T-helper 2 cell treated with Interferon-gamma antibody and Interleukin-4, amounts not matched to agents 5 μg/mL and 100 μg/mL, for 36 hours (primary cell): ENCODE measurements at regions not wholly inside any gene's neighbourhood (a gene's known extent, or its start where the extent isn't known, plus 50 kb on each side); places are given as distances from the start of the nearest gene placed in this dataset.
A peak's percentile ranks its signal among the peaks of the same experiment; 100 is the strongest.

Source experiments
- DNase-seq: peaks from one replicate; pipeline ENCODE4 v3.0.0; 2021; ENCODE audit warnings: low spot score
- H3K27ac Mint-ChIP-seq: one replicate; pipeline ENCODE4 v1.8.0; 2021; ENCODE audit warnings: mild to moderate bottlenecking, mixed read lengths
- H3K27me3 Mint-ChIP-seq: one replicate; pipeline ENCODE4 v1.8.0; 2021; ENCODE audit warnings: low read depth, mixed read lengths
- H3K36me3 Mint-ChIP-seq: one replicate; pipeline ENCODE4 v1.8.0; 2021; ENCODE audit warnings: low read depth, mixed read lengths
- H3K4me1 Mint-ChIP-seq: one replicate; pipeline ENCODE4 v1.8.0; 2021; ENCODE audit warnings: low read depth, mixed read lengths
- H3K4me3 Mint-ChIP-seq: one replicate; pipeline ENCODE4 v1.8.0; 2022; ENCODE audit warnings: mild to moderate bottlenecking, moderate library complexity, mixed read lengths
- H3K9me3 Mint-ChIP-seq: one replicate; pipeline ENCODE4 v1.8.0; 2021; ENCODE audit warnings: mixed read lengths

GRCh38 chr11:128266893-128267292 lies 320.5 kb downstream of the ETS1 start:
- no peak overlapping the region for H3K4me3 Mint-ChIP-seq
- no peak overlapping the region for H3K27ac Mint-ChIP-seq
- H3K27me3 Mint-ChIP-seq, result peaks cover 10% of the 10 kb centered on the region
- no peaks in the 10 kb centered on the region for H3K36me3 Mint-ChIP-seq
- H3K4me1 Mint-ChIP-seq, result peaks cover 7% of the 10 kb centered on the region
- peaks cover 4% of the 10 kb centered on the region for H3K9me3 Mint-ChIP-seq
- DNase-seq, result no peak

DNA sequence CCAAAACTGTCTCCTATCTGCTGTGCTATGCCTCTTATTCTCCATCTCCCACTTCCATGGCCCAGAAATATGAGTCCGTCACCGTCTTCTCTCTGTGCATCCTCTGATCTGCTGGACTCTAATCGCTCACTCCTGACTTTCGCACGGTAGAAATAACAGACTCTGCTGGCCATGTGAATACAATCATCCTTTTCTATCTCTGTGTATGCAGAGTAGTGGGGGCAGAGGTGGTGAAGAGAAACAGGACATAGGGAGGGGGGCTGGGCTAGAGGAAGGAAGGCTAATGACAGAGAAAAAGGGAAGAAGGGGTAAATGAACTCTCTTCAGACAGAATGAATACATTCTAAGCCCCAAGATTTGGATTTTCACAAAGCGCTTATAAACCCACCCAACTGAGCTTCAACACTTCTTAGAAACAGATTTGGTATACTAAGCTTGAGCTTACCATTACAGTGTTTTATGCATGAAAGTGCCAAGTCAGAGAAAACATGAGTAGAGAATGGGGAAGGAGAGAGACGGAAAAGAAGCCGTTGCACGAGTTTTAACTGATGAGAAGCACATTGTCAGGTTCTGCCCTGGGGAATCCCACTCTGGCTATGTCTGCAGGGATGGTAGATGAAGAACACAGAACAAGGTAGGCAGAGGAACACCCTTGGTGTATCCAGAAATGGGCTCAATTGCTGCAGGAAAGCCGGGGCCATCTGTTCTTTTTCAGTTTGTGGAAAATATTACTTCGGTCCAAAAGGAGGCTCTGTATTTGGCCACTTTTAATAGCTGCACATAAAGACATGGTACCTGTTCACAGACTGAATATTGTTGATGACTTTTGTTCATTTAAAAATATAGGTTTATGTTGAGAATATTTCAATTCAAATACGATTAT lies 324.7 kb downstream of the ETS1 start:
- no peaks in the 10 kb centered on the region for H3K4me1 Mint-ChIP-seq
- no peaks in the 10 kb centered on the region for H3K9me3 Mint-ChIP-seq
- H3K4me3 Mint-ChIP-seq, result no peak overlapping the region
- H3K27me3 Mint-ChIP-seq, result peaks cover 10% of the 10 kb centered on the region
- no peak for DNase-seq
- no peak overlapping the region for H3K27ac Mint-ChIP-seq
- H3K36me3 Mint-ChIP-seq, result no peaks in the 10 kb centered on the region

GRCh38 chr11:128261011-128261421 lies 326.3 kb downstream of the ETS1 start:
- Mint-ChIP-seq H3K27me3 (peaks cover 10% of the 10 kb centered on the region), H3K4me1 (no peaks in the 10 kb centered on the region), H3K9me3 (peaks cover 8% of the 10 kb centered on the region), H3K36me3 (no peaks in the 10 kb centered on the region), H3K27ac (no peak overlapping the region), H3K4me3 (no peak overlapping the region)
- no peak for DNase-seq

GRCh38 chr11:128260398-128260797 lies 327.0 kb downstream of the ETS1 start:
- H3K27ac Mint-ChIP-seq, result no peak overlapping the region
- H3K4me1 Mint-ChIP-seq, result no peaks in the 10 kb centered on the region
- H3K36me3 Mint-ChIP-seq, result no peaks in the 10 kb centered on the region
- no peak overlapping the region for H3K4me3 Mint-ChIP-seq
- H3K9me3 Mint-ChIP-seq, result peaks cover 14% of the 10 kb centered on the region
- no peak for DNase-seq
- peaks cover 10% of the 10 kb centered on the region for H3K27me3 Mint-ChIP-seq

DNA sequence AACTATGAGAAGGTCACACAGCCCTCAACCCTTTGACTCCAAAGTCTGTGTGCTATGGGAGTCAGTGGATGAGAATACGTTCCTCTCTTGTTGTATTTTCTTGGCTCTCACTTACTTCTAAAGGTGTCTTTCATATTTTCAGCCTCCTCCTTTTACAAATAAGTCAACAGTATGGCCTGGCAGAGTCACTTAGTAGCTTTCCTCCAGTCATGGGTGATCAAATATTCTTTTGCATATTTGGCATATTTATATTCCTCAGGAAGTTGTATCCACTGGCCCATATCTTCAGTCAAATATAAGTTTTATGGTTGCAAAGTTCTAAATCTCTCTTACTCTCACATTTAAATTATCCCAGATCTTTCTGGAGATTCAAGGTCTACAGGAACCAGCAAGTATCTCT lies 327.5 kb downstream of the ETS1 start:
- Mint-ChIP-seq H3K4me3 (no peak overlapping the region), H3K27me3 (peaks cover 10% of the 10 kb centered on the region), H3K27ac (no peak overlapping the region), H3K4me1 (no peaks in the 10 kb centered on the region), H3K9me3 (peaks cover 14% of the 10 kb centered on the region), H3K36me3 (no peaks in the 10 kb centered on the region)
- DNase-seq, result no peak

DNA sequence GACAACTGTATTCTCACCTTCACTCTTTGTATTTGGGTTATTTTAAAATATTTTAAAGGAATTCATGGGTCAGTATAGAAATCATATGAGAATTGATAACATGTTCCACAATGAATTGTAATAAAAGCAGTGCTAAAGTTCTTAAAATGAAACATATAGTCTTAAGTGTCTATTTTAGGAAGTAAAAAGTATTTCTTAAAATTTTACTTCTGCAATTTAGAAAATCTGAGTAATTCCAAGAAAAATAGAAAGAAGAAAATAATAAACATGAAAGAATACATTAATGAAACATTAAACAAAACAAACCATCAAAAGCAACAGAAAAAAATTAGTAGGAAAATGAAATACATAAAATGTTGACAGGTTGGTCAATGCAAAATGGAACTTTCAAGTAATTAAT lies 332.4 kb downstream of the ETS1 start:
- Mint-ChIP-seq H3K27me3 (no peaks in the 10 kb centered on the region), H3K4me1 (no peaks in the 10 kb centered on the region), H3K27ac (no peak overlapping the region), H3K36me3 (no peaks in the 10 kb centered on the region), H3K9me3 (peaks cover 21% of the 10 kb centered on the region), H3K4me3 (no peak overlapping the region)
- no peak for DNase-seq

DNA sequence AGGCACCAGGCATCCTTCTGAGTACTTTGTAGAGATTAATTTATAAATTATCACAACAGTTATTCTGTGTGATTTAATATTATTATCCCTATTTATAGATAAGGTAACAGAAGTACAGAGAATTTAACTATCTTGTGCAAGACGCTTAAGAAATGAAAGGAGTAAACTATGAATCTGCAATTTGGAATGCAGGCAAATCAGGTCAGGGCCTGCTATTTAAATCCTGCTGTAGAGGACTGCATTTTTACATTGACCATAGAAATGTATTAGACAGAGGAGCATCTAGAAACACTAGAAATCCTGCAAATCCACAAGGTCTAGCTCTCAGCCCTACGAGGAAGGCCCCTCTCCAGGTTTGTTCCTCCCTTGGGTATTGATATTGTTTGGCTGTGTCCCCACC lies 336.2 kb downstream of the ETS1 start:
- Mint-ChIP-seq H3K27me3 (no peaks in the 10 kb centered on the region), H3K27ac (no peak overlapping the region), H3K4me3 (no peak overlapping the region), H3K4me1 (no peaks in the 10 kb centered on the region), H3K9me3 (peaks cover 14% of the 10 kb centered on the region), H3K36me3 (no peaks in the 10 kb centered on the region)
- DNase-seq, result no peak

DNA sequence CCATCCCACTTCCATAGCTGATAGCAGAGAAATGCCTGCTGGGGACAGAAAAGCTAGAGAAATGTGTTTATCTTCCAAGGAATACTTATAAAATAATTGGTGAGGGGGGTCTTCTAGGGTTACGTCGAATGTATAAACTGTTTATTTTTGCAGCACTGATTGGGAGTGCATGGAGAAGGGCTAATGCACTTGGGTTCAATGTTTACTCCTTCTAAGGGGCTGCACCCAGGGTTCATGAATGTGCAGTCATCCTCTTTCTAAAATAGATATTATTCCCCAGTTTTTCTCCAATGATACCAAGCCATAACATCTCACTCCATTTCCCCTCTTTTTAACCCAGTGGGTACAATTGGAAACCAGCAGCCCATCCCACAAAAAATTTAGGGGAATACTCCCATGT lies 336.9 kb downstream of the ETS1 start:
- Mint-ChIP-seq H3K4me1 (no peaks in the 10 kb centered on the region), H3K27ac (no peak overlapping the region), H3K27me3 (no peaks in the 10 kb centered on the region), H3K9me3 (peaks cover 8% of the 10 kb centered on the region), H3K4me3 (no peak overlapping the region), H3K36me3 (no peaks in the 10 kb centered on the region)
- no peak for DNase-seq

- no peak overlapping the region for H3K27ac Mint-ChIP-seq
Measured at GRCh38 chr11:128246810-128247594, 340.4 kb downstream of the ETS1 start.

DNA sequence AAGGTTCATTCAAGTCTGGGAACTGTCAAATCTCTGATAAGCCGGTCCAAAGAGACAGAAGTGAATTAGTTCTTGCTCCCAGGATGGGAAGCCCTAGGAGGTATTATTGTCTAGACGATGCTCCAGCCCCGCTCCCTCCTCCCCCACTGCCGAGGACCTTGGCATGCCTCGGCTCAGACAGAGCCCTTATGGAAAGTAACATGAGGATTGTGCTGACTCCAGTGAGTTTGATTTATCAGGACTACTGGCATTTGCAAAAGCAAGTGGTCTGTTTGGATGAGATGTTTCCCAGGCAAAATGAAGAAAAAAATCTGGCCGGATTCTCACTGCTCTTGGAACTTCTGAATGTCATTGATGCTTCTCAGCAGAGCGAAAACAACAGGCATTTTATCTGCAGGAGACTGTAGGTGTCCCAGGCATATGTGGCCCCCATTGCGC lies 341.0 kb downstream of the ETS1 start:
- no peaks in the 10 kb centered on the region for H3K9me3 Mint-ChIP-seq

More at GRCh38 chr11:128246810-128247594, 340.4 kb downstream of the ETS1 start:
- DNase-seq, result no peak
- Mint-ChIP-seq H3K36me3 (no peaks in the 10 kb centered on the region), H3K9me3 (no peaks in the 10 kb centered on the region), H3K4me3 (no peak overlapping the region), H3K27me3 (no peaks in the 10 kb centered on the region), H3K4me1 (no peaks in the 10 kb centered on the region)

GRCh38 chr11:128244871-128245270 lies 342.5 kb downstream of the ETS1 start:
- Mint-ChIP-seq H3K27me3 (no peaks in the 10 kb centered on the region), H3K9me3 (no peaks in the 10 kb centered on the region), H3K36me3 (no peaks in the 10 kb centered on the region), H3K4me1 (no peaks in the 10 kb centered on the region), H3K27ac (no peak overlapping the region), H3K4me3 (no peak overlapping the region)
- no peak for DNase-seq

More for the DNA sequence above, 341.0 kb downstream of the ETS1 start:
- Mint-ChIP-seq H3K4me1 (no peaks in the 10 kb centered on the region), H3K27ac (no peak overlapping the region), H3K36me3 (no peaks in the 10 kb centered on the region), H3K27me3 (no peaks in the 10 kb centered on the region), H3K4me3 (no peak overlapping the region)
- no peak for DNase-seq

DNA sequence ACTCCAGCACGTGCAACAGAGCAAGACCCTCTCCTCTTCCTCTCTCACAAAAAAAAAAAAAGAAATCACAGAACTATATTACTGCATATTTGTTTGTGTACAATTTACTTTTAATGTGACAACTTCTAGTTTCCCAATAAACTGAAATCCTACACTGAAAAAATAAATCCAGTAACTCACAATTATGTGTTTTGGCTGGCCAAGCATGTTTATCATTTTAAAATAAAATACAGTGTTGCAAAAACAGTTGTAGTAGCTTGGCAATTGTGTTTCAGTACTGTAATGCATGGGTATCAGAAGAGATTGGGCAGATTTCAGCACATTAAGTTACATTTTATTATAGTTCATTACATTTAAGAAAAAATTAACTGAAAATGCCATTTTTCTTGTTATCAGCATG lies 344.9 kb downstream of the ETS1 start:
- no peaks in the 10 kb centered on the region for H3K27me3 Mint-ChIP-seq
- peaks cover 17% of the 10 kb centered on the region for H3K4me1 Mint-ChIP-seq
- H3K27ac Mint-ChIP-seq, result no peak overlapping the region
- DNase-seq, result no peak
- no peaks in the 10 kb centered on the region for H3K36me3 Mint-ChIP-seq
- no peaks in the 10 kb centered on the region for H3K9me3 Mint-ChIP-seq
- H3K4me3 Mint-ChIP-seq, result no peak overlapping the region

- Mint-ChIP-seq H3K9me3 (no peaks in the 10 kb centered on the region), H3K27ac (no peak overlapping the region), H3K27me3 (no peaks in the 10 kb centered on the region), H3K4me1 (peaks cover 17% of the 10 kb centered on the region), H3K4me3 (no peak overlapping the region), H3K36me3 (no peaks in the 10 kb centered on the region)
- DNase-seq, result no peak
Measured at GRCh38 chr11:128240546-128240945, 346.8 kb downstream of the ETS1 start.

DNA sequence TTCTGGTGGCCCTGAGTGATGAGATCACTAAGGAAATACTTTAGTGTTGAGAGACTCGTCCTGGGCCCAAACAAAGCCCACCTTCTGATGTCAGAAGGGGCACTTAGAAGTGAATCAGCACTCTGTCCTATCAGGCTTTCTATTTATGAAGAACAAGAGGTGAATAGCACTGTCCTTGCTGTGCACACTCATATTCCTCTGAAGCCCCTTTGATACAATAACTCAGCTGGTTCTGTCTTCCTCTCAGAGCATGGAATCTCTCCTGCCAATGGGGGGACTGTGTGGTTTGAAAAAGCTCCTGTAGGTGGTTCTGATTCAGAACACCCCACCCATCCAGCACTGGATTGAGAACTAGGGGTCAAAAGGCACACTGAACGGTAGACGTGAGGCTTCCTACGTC lies 348.1 kb downstream of the ETS1 start:
- H3K4me1 Mint-ChIP-seq, result peaks cover 17% of the 10 kb centered on the region
- no peak for DNase-seq
- H3K27ac Mint-ChIP-seq, result peak overlapping the region; percentile 83
- H3K36me3 Mint-ChIP-seq, result no peaks in the 10 kb centered on the region
- H3K9me3 Mint-ChIP-seq, result no peaks in the 10 kb centered on the region
- peak overlapping the region; percentile 52 for H3K4me3 Mint-ChIP-seq
- no peaks in the 10 kb centered on the region for H3K27me3 Mint-ChIP-seq
